ENCODE measurements at regions not wholly inside any gene's neighbourhood (a gene's known extent, or its start where the extent isn't known, plus 50 kb on each side); places are given as distances from the start of the nearest gene placed in this dataset.
"Not testable (repeated sequence)": the region's sequence is repeated elsewhere in the genome, so short reads cannot be mapped to it uniquely, and the experiment has no call there.

DNA sequence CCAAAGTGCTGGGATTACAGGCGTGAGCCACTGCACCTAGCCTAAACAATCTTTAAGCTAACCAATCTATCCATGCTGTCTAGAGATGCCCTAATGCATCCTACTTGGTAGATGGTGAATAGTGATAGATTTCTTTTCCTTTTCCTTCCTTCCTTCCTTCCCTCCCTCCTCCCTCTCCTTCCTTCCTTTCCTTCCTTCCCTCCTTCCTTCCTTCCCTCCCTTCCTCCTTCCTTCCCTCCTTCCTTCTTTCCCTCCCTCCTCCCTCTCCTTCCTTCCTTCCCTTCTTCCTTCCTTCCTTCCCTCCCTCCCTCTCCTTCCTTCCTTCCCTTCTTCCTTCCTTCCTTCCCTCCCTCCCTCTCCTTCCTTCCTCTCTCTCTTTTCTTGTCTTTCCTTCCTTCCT lies 780.5 kb downstream of the CDH11 start:
- TF ChIP-seq, protein P1, sequence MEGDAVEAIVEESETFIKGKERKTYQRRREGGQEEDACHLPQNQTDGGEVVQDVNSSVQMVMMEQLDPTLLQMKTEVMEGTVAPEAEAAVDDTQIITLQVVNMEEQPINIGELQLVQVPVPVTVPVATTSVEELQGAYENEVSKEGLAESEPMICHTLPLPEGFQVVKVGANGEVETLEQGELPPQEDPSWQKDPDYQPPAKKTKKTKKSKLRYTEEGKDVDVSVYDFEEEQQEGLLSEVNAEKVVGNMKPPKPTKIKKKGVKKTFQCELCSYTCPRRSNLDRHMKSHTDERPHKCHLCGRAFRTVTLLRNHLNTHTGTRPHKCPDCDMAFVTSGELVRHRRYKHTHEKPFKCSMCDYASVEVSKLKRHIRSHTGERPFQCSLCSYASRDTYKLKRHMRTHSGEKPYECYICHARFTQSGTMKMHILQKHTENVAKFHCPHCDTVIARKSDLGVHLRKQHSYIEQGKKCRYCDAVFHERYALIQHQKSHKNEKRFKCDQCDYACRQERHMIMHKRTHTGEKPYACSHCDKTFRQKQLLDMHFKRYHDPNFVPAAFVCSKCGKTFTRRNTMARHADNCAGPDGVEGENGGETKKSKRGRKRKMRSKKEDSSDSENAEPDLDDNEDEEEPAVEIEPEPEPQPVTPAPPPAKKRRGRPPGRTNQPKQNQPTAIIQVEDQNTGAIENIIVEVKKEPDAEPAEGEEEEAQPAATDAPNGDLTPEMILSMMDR (IDR thresholded peaks at IDR 0.05; ENCODE audit: insufficient read depth, low read length) = not testable (repeated sequence)
- not testable (repeated sequence) for TF ChIP-seq POLR2AphosphoS5 (IDR thresholded peaks at IDR 0.05; ENCODE audit: low read depth); GABPA (IDR thresholded peaks at IDR 0.05; ENCODE audit: low read depth); SPI1 (IDR thresholded peaks at IDR 0.05; ENCODE audit: borderline replicate concordance, low read depth)
- TF ChIP-seq, protein P2, sequence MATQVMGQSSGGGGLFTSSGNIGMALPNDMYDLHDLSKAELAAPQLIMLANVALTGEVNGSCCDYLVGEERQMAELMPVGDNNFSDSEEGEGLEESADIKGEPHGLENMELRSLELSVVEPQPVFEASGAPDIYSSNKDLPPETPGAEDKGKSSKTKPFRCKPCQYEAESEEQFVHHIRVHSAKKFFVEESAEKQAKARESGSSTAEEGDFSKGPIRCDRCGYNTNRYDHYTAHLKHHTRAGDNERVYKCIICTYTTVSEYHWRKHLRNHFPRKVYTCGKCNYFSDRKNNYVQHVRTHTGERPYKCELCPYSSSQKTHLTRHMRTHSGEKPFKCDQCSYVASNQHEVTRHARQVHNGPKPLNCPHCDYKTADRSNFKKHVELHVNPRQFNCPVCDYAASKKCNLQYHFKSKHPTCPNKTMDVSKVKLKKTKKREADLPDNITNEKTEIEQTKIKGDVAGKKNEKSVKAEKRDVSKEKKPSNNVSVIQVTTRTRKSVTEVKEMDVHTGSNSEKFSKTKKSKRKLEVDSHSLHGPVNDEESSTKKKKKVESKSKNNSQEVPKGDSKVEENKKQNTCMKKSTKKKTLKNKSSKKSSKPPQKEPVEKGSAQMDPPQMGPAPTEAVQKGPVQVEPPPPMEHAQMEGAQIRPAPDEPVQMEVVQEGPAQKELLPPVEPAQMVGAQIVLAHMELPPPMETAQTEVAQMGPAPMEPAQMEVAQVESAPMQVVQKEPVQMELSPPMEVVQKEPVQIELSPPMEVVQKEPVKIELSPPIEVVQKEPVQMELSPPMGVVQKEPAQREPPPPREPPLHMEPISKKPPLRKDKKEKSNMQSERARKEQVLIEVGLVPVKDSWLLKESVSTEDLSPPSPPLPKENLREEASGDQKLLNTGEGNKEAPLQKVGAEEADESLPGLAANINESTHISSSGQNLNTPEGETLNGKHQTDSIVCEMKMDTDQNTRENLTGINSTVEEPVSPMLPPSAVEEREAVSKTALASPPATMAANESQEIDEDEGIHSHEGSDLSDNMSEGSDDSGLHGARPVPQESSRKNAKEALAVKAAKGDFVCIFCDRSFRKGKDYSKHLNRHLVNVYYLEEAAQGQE (IDR thresholded peaks at IDR 0.05; ENCODE audit: insufficient replicate concordance, low read depth) = not testable (repeated sequence)

Data from HL-60 (cell line).